Right atrium auricular region (tissue), 2 donors: ENCODE measurements at regions not wholly inside any gene's neighbourhood (a gene's known extent, or its start where the extent isn't known, plus 50 kb on each side); places are given as distances from the start of the nearest gene placed in this dataset.

Experiments
- DNase-seq: peaks from one replicate; pipeline ENCODE4 v3.0.0-alpha.2; 2019; ENCODE audit warnings: low spot score
- H3K27ac ChIP-seq, 2 donors: fragments of 200-600 bp; sonication (generic); 1 replicate in 1 of 2; 2 replicates in 1 of 2; pipeline ENCODE4 v1.5.1; 2016 to 2019
- H3K27me3 ChIP-seq, 2 donors: fragments of 200-600 bp; sonication (generic); one replicate each; pipeline versions ENCODE4 v1.5.1 to v1.6.0; 2017 to 2019
- H3K36me3 ChIP-seq: fragments of 200-600 bp; sonication (generic); one replicate; pipeline ENCODE4 v1.5.1; 2016
- H3K4me1 ChIP-seq, 2 donors: fragments of 200-600 bp; sonication (generic); one replicate each; pipeline versions ENCODE4 v1.5.1 to v1.6.0; 2017 to 2019
- H3K4me3 ChIP-seq, 2 donors: fragments of 200-600 bp; sonication (generic); 1 replicate in 1 of 2; 2 replicates in 1 of 2; pipeline ENCODE4 v1.5.1; 2017 to 2019; ENCODE audit warnings: mild to moderate bottlenecking in 1 of 2, moderate library complexity in 1 of 2
- H3K9me3 ChIP-seq, 2 donors: fragments of 200-600 bp; sonication (generic); one replicate each; pipeline ENCODE4 v1.5.1; 2019
- CTCF ChIP-seq, 2 donors: fragments of 200-600 bp; sonication (generic); IDR thresholded peaks; one replicate each; pipeline ENCODE4 v1.5.1; 2019; ENCODE audit warnings: antibody characterized with exemption in 2 of 2

GRCh38 chr11:12599408-12600143, 74.6 kb upstream of the TEAD1 start:
- no peaks in the 10 kb centered on the region for H3K27me3 ChIP-seq
- H3K27ac ChIP-seq: no peak overlapping the region
- no peaks in the 10 kb centered on the region for H3K9me3 ChIP-seq
- peak; percentile 63 to 73 for TF ChIP-seq CTCF (IDR thresholded peaks at IDR 0.05)
- H3K36me3 ChIP-seq: no peaks in the 10 kb centered on the region
- no peaks in the 10 kb centered on the region for H3K4me1 ChIP-seq
- no peak overlapping the region for H3K4me3 ChIP-seq
- DNase-seq: no peak

DNA sequence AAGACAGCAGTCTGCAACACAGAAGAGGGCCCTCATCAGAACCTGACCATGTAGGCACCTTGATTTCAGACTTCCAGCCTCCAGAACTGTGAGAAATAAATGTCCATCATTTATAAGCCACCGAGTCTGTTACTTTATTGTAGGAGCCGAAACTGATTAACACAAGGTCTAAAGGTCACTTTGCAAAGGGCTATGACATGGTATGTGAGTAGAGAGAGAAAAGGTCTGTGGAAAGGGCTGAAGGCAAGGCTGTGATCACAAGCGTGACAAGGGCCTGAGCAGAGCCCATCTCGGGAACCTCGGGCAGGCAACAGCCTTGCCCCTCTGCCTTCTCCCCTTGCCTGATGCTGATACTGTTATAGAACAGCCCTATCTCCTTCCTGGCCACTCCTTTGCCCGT, 73.4 kb upstream of the TEAD1 start:
- H3K9me3 ChIP-seq: peaks cover 0 to 2% of the 10 kb centered on the region in 2 donors
- H3K36me3 ChIP-seq: no peaks in the 10 kb centered on the region
- no peaks in the 10 kb centered on the region for H3K27me3 ChIP-seq
- H3K4me1 ChIP-seq: no peaks in the 10 kb centered on the region
- TF ChIP-seq CTCF (IDR thresholded peaks at IDR 0.05): no peak
- no peak overlapping the region for H3K27ac ChIP-seq
- no peak for DNase-seq
- H3K4me3 ChIP-seq: no peak overlapping the region

GRCh38 chr11:12602421-12602820, 71.8 kb upstream of the TEAD1 start:
- H3K36me3 ChIP-seq: no peaks in the 10 kb centered on the region
- H3K27me3 ChIP-seq: no peaks in the 10 kb centered on the region
- no peak overlapping the region for H3K27ac ChIP-seq
- TF ChIP-seq CTCF (IDR thresholded peaks at IDR 0.05): no peak
- H3K9me3 ChIP-seq: peaks cover 0 to 6% of the 10 kb centered on the region in 2 donors
- no peaks in the 10 kb centered on the region for H3K4me1 ChIP-seq
- DNase-seq: no peak
- H3K4me3 ChIP-seq: no peak overlapping the region

GRCh38 chr11:12603143-12604088, 70.8 kb upstream of the TEAD1 start:
- Histone ChIP-seq H3K9me3 (peaks cover 0 to 6% of the 10 kb centered on the region in 2 donors), H3K4me1 (no peaks in the 10 kb centered on the region), H3K36me3 (no peaks in the 10 kb centered on the region), H3K4me3 (no peak overlapping the region), H3K27me3 (no peaks in the 10 kb centered on the region), H3K27ac (no peak overlapping the region)
- TF ChIP-seq CTCF (IDR thresholded peaks at IDR 0.05): no peak
- DNase-seq: no peak

GRCh38 chr11:12604557-12605153, 69.6 kb upstream of the TEAD1 start:
- H3K27me3 ChIP-seq: no peaks in the 10 kb centered on the region
- peaks cover 0 to 6% of the 10 kb centered on the region in 2 donors for H3K9me3 ChIP-seq
- no peaks in the 10 kb centered on the region for H3K4me1 ChIP-seq
- H3K27ac ChIP-seq: no peak overlapping the region
- DNase-seq: no peak
- no peaks in the 10 kb centered on the region for H3K36me3 ChIP-seq
- TF ChIP-seq CTCF (IDR thresholded peaks at IDR 0.05): no peak
- H3K4me3 ChIP-seq: no peak overlapping the region
